T-helper 1 cell treated with Interleukin-12 subunit alpha and Interleukin-12 subunit beta and Interleukin-4 antibody, amounts not matched to agents 30 ng/mL and 1 ng/mL, for 36 hours (primary cell): ENCODE measurements at regions not wholly inside any gene's neighbourhood (a gene's known extent, or its start where the extent isn't known, plus 50 kb on each side); places are given as distances from the start of the nearest gene placed in this dataset.

Source experiments
- intact Hi-C: fragments of 100-400 bp; cut with micrococcal nuclease; formaldehyde crosslinking; loops from one replicate; pipeline ENCODE4 v1.15.1; 2024

- intact Hi-C loops, result no loop called here
Measured at GRCh38 chr1:209311770-209312169, 271.7 kb upstream of the CAMK1G start.

- intact Hi-C loops, result no loop called here
Measured at GRCh38 chr1:209316929-209317328, 266.6 kb upstream of the CAMK1G start.

- intact Hi-C loops, result no loop called here
Measured at GRCh38 chr1:209318181-209319056, 265.1 kb upstream of the CAMK1G start.

GRCh38 chr1:209319057-209319432 is 264.5 kb upstream of the CAMK1G start:
- intact Hi-C loops, result no loop called here

- intact Hi-C loops, result no loop called here
Measured at GRCh38 chr1:209319549-209319948, 264.0 kb upstream of the CAMK1G start.

GRCh38 chr1:209323743-209324142 is 259.8 kb upstream of the CAMK1G start:
- intact Hi-C loops, result no loop called here

- intact Hi-C loops, result no loop called here
Measured at GRCh38 chr1:209324901-209325871, 258.3 kb upstream of the CAMK1G start.

- intact Hi-C loops, result no loop called here
Measured at GRCh38 chr1:209326076-209326475, 257.4 kb upstream of the CAMK1G start.

- intact Hi-C loops, result no loop called here
Measured at GRCh38 chr1:209326831-209327230, 256.7 kb upstream of the CAMK1G start.

- intact Hi-C loops, result no loop called here
Measured at GRCh38 chr1:209328196-209328595, 255.3 kb upstream of the CAMK1G start.

- intact Hi-C loops, result no loop called here
Measured at GRCh38 chr1:209335178-209335577, 248.3 kb upstream of the CAMK1G start.

- intact Hi-C loops, result no loop called here
Measured at GRCh38 chr1:209341146-209341545, 242.4 kb upstream of the CAMK1G start.

- intact Hi-C loops, result no loop called here
Measured at GRCh38 chr1:209341673-209342420, 241.7 kb upstream of the CAMK1G start.

GRCh38 chr1:209342441-209343175 is 240.9 kb upstream of the CAMK1G start:
- intact Hi-C loops, result no loop called here

GRCh38 chr1:209343511-209343910 is 240.0 kb upstream of the CAMK1G start:
- intact Hi-C loops, result no loop called here

GRCh38 chr1:209344156-209344555 is 239.4 kb upstream of the CAMK1G start:
- intact Hi-C loops, result no loop called here

GRCh38 chr1:209349363-209350308 is 233.9 kb upstream of the CAMK1G start:
- intact Hi-C loops, result no loop called here

GRCh38 chr1:209353053-209353452 is 230.5 kb upstream of the CAMK1G start:
- intact Hi-C loops, result no loop called here

GRCh38 chr1:209354111-209354839 is 229.2 kb upstream of the CAMK1G start:
- intact Hi-C loops, result loop anchor here (1.0 to 2.0 kb wide), 2 partner anchors 151 to 213 kb away; no protein-coding TSS in a partner anchor
